ENCODE measurements at regions not wholly inside any gene's neighbourhood (a gene's known extent, or its start where the extent isn't known, plus 50 kb on each side); places are given as distances from the start of the nearest gene placed in this dataset.
"Not testable (repeated sequence)": the region's sequence is repeated elsewhere in the genome, so short reads cannot be mapped to it uniquely, and the experiment has no call there.

DNA sequence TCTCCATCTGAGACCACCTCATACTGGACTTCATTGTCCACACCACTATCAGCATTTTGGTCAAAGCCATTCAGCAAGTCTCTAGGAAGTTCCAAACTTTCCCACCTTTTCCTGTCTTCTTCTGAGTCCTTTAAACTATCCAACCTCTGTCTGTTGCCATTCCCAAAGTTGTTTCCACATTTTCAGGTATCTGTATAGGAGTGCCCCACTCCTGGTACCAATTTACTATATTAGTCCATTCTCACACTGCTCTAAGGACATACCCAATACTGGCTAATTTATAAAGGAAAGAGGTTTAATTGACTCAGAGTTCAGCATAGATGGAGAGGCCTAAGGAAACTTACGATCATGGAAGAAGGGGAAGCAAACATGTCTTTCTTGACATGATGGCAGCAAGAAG lies 292.2 kb upstream of the ATXN7L3B start:
- CTCF ChIA-PET, result no interaction called here
- TF ChIP-seq, protein P1, sequence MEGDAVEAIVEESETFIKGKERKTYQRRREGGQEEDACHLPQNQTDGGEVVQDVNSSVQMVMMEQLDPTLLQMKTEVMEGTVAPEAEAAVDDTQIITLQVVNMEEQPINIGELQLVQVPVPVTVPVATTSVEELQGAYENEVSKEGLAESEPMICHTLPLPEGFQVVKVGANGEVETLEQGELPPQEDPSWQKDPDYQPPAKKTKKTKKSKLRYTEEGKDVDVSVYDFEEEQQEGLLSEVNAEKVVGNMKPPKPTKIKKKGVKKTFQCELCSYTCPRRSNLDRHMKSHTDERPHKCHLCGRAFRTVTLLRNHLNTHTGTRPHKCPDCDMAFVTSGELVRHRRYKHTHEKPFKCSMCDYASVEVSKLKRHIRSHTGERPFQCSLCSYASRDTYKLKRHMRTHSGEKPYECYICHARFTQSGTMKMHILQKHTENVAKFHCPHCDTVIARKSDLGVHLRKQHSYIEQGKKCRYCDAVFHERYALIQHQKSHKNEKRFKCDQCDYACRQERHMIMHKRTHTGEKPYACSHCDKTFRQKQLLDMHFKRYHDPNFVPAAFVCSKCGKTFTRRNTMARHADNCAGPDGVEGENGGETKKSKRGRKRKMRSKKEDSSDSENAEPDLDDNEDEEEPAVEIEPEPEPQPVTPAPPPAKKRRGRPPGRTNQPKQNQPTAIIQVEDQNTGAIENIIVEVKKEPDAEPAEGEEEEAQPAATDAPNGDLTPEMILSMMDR (conservative IDR thresholded peaks at IDR 0.05; ENCODE audit: low read depth, low read length), result no peak
- no peak for TF ChIP-seq EZH2 (IDR thresholded peaks at IDR 0.05; ENCODE audit: borderline replicate concordance, low read depth, low read length, poor library complexity, severe bottlenecking)
- Histone ChIP-seq H3K9me3 (ENCODE audit: low read depth, low read length, poor library complexity, severe bottlenecking) (no peaks in the 10 kb centered on the region), H3K27me3 (replicated peaks; ENCODE audit: insufficient read depth, low read depth, low read length, poor library complexity) (no peaks in the 10 kb centered on the region), H3K36me3 (ENCODE audit: insufficient read depth, low read length, poor library complexity, severe bottlenecking) (no peaks in the 10 kb centered on the region), H3K4me1 (ENCODE audit: insufficient read depth, low read length, poor library complexity, severe bottlenecking) (no peaks in the 10 kb centered on the region), H3K4me3 (ENCODE audit: low read depth, low read length, poor library complexity, severe bottlenecking) (no peak overlapping the region), H3K27ac (ENCODE audit: low read depth, low read length, poor library complexity, severe bottlenecking) (no peak overlapping the region)
- intact Hi-C loops (cut with micrococcal nuclease; ENCODE audit: unreplicated experiment), result no loop called here
- POLR2A ChIA-PET (ENCODE audit: low non-redundant PET), result no interaction called here
- no peak for DNase-seq (ENCODE audit: low spot score)
- BruUV-seq (replicated peaks), result no TSS peak

DNA sequence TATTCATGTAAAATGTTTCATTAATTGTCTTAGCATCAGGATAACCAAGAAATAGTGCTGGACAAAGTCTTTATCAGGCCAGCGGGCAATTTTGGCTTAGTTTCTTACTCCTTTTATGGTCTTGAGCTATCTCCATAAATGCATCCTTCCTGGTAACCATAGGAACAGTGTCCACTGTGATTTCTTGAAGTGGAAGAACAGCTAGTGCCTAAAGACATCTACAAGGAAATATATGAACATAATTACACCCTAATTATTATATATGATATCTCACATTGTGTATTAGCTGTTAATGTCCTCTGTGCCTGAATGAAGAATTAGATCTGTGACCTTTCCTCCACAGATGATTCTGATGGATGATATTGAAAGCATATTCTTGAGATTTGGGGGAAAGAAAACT lies 286.7 kb upstream of the ATXN7L3B start:
- TF ChIP-seq EZH2 (IDR thresholded peaks at IDR 0.05; ENCODE audit: borderline replicate concordance, low read depth, low read length, poor library complexity, severe bottlenecking), result no peak
- TF ChIP-seq, protein P1 (conservative IDR thresholded peaks at IDR 0.05; ENCODE audit: low read depth, low read length), result no peak
- peaks cover 5% of the 10 kb centered on the region for H3K9me3 ChIP-seq (ENCODE audit: low read depth, low read length, poor library complexity, severe bottlenecking)
- no peaks in the 10 kb centered on the region for H3K36me3 ChIP-seq (ENCODE audit: insufficient read depth, low read length, poor library complexity, severe bottlenecking)
- DNase-seq (ENCODE audit: low spot score), result no peak
- ChIA-PET POLR2A (ENCODE audit: low non-redundant PET) (no interaction called here), CTCF (no interaction called here)
- H3K4me1 ChIP-seq (ENCODE audit: insufficient read depth, low read length, poor library complexity, severe bottlenecking), result no peaks in the 10 kb centered on the region
- H3K27me3 ChIP-seq (replicated peaks; ENCODE audit: insufficient read depth, low read depth, low read length, poor library complexity), result no peaks in the 10 kb centered on the region
- intact Hi-C loops (cut with micrococcal nuclease; ENCODE audit: unreplicated experiment), result no loop called here
- BruUV-seq (replicated peaks), result no TSS peak
- H3K27ac ChIP-seq (ENCODE audit: low read depth, low read length, poor library complexity, severe bottlenecking), result no peak overlapping the region
- H3K4me3 ChIP-seq (ENCODE audit: low read depth, low read length, poor library complexity, severe bottlenecking), result no peak overlapping the region

DNA sequence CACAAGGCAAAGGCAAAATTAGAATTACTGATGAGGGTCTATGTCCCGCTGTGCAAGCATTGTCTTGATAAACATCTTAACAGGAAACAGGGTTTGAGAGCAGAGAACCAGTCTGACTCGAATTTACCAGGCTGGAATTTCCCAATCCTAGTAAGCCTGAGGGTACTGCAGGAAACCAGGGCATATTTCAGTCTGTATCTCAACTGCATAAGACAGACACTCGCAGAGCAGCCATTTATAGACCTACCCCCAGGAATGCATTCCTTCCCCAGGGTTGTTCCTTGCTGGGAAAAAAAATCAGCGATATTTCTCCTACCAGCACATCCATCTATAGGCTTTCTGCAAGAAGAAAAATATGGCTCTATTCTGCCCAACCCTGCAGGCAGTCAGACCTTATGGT lies 283.8 kb upstream of the ATXN7L3B start:
- H3K27ac ChIP-seq (ENCODE audit: low read depth, low read length, poor library complexity, severe bottlenecking); H3K4me3 ChIP-seq (ENCODE audit: low read depth, low read length, poor library complexity, severe bottlenecking); BruUV-seq (replicated peaks); POLR2A ChIA-PET (ENCODE audit: low non-redundant PET); H3K9me3 ChIP-seq (ENCODE audit: low read depth, low read length, poor library complexity, severe bottlenecking); CTCF ChIA-PET; H3K4me1 ChIP-seq (ENCODE audit: insufficient read depth, low read length, poor library complexity, severe bottlenecking); DNase-seq (ENCODE audit: low spot score); intact Hi-C loops (cut with micrococcal nuclease; ENCODE audit: unreplicated experiment); H3K27me3 ChIP-seq (replicated peaks; ENCODE audit: insufficient read depth, low read depth, low read length, poor library complexity); H3K36me3 ChIP-seq (ENCODE audit: insufficient read depth, low read length, poor library complexity, severe bottlenecking): not testable (repeated sequence)

DNA sequence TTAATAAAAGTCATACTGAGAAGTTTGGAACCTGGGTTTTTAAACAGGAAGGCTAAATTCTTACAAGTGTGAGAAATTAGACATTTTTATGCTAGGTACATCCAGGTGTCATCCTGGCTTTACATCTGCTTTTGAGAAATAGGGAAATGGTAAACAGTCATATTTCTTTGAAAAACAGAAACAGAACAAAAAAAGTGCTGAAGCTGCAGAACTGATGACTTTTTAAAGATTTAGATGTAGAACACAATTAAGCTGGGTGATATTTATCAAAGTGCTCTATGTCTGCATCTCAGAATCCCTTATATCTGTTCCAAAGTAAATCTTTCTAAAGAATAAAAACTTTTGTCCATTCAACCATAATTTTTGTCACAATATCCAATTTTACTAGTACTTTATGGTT lies 282.9 kb upstream of the ATXN7L3B start:
- ChIA-PET CTCF (no interaction called here), POLR2A (ENCODE audit: low non-redundant PET) (no interaction called here)
- intact Hi-C loops (cut with micrococcal nuclease; ENCODE audit: unreplicated experiment), result no loop called here
- H3K27ac ChIP-seq (ENCODE audit: low read depth, low read length, poor library complexity, severe bottlenecking), result no peak overlapping the region
- no peak overlapping the region for H3K4me3 ChIP-seq (ENCODE audit: low read depth, low read length, poor library complexity, severe bottlenecking)
- DNase-seq (ENCODE audit: low spot score), result no peak
- no peaks in the 10 kb centered on the region for H3K4me1 ChIP-seq (ENCODE audit: insufficient read depth, low read length, poor library complexity, severe bottlenecking)
- no peaks in the 10 kb centered on the region for H3K27me3 ChIP-seq (replicated peaks; ENCODE audit: insufficient read depth, low read depth, low read length, poor library complexity)
- TF ChIP-seq, protein P1 (conservative IDR thresholded peaks at IDR 0.05; ENCODE audit: low read depth, low read length), result no peak
- no peak for TF ChIP-seq EZH2 (IDR thresholded peaks at IDR 0.05; ENCODE audit: borderline replicate concordance, low read depth, low read length, poor library complexity, severe bottlenecking)
- H3K36me3 ChIP-seq (ENCODE audit: insufficient read depth, low read length, poor library complexity, severe bottlenecking), result no peaks in the 10 kb centered on the region
- BruUV-seq (replicated peaks), result no TSS peak
- H3K9me3 ChIP-seq (ENCODE audit: low read depth, low read length, poor library complexity, severe bottlenecking), result peaks cover 5% of the 10 kb centered on the region

All from A673 (cell line).